DMS53 (cell line): ENCODE measurements at regions not wholly inside any gene's neighbourhood (a gene's known extent, or its start where the extent isn't known, plus 50 kb on each side); places are given as distances from the start of the nearest gene placed in this dataset.
"Not testable (repeated sequence)": the region's sequence is repeated elsewhere in the genome, so short reads cannot be mapped to it uniquely, and the experiment has no call there.

Experiments
- DNase-seq: peaks from one replicate; lab custom pipeline; 2025; lab: John Stamatoyannopoulos, UW

DNA sequence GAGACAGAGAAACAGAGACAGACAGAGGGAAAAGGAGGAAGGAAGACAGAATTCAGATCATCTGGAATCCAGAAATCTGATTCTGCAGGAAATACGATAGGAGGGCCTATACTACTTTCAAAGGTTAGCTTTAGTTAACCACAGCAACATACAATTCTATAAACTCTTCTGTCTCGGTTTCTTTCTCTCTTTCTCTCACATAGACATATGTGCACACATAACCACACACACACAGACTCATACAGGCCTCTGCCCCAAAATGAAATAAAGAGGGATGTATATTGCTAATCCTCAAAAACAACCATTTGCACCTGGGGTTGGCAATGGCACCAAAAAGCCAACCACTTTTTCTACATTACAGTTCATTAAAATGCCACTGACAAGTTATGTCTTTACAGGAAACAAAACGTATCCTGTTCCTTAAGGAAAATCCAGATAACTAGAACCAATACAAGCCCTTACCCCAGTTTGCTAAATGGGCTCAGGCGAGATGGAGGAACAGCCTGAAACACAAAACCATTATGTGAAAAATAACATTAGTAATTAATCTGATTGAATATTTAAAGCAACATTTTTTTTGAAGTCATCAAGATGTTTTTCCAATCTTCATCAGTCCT is 372.3 kb upstream of the CCNH start:
- no peak for DNase-seq

DNA sequence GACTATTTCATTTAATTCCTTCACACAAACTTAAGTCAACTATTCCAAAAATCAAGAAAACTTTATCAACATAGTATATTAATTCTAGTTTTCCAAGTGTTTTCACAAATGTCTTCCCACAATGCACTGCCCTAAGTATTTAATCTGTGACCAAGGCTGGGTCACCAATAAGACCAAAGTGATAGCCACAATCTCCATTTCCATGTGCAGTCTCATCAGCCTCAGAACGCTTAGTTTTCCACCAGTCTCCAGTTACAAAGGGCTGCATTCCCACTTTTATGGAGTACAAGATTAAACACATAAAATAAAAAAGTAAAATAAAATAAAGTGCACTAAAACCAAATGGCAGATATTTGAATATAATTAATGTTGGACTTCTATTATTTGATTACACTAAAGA is 371.6 kb upstream of the CCNH start:
- DNase-seq: no peak

GRCh38 chr5:87782916-87783315 is 370.2 kb upstream of the CCNH start:
- DNase-seq: no peak

DNA sequence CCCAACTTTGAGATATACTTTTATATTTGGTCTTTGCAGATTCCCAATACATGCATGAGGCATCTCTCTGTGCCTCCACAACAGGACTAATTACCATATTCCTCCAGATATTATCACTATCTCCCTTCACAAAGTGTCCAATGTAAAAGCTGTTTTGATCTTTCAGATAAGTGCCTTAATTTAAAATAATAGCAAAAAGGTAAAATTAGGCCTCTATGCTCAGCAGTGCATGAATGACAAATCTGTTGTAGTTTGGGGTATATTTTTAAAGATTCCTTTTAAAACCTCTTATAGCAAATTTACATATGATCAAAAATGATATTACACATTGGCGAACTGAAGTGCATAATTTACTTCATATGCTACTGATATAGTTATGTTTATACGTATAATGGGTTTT is 369.2 kb upstream of the CCNH start:
- DNase-seq: no peak

DNA sequence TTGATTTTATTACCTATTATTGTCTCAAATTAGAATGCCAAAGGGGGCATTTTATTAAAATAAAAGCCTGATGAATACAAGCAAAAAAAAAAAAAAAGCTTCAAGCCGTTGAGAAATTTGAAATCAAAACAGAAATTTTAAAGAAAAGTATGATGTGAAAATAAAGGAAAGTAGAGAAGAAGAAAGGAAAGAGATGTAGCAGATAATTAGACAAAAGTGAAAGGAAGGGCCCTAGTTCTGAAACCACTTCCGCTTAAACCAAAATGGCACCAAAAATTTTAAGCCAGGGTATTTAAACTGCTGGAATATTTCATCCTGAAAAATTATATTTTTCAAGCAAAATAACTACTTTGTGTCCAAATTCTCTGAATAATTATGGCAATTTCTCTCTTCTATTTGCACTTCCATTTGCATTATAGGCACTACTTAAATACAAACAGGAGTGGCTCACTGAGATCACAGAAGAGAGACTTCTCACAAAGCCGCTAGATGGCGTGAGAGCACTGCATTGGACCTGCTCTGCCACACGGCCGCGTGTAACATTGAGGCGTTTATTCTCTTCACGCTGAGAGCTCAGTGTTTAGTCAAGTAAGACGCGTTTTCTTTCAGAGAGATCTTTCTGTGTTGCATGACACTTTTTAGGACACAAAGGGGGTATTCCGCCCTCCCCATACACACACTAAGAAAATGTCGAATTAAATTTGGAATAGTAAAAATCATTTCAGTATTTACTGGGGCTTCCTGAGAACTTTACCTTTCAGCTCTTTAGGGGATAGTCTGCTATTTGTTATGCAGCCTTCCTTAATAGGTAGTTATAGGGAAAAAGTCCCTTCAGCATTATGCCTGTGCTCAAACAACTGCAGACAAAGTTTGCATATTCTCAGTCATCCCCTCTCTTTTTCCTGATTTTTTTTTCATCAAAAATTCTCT is 368.4 kb upstream of the CCNH start:
- peak; percentile 94 for DNase-seq

DNA sequence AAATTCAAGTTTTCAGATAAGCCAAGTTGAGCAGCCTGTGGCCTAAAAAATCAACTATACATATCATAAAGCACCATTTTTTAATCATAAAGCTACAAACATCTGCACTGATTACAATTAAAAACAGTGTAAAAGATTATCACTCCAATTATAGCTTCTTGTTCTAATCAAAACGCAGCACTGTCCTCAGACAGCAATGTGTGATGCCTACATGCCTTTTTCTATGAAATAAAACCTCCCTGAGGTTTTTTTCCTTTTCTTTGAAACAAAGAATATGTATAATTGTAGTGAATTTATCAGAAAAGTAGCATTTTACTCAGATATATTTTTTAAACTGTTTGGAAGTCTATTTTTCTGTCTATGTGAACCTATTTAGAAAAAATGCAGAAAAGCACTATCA is 366.1 kb upstream of the CCNH start:
- no peak for DNase-seq

DNA sequence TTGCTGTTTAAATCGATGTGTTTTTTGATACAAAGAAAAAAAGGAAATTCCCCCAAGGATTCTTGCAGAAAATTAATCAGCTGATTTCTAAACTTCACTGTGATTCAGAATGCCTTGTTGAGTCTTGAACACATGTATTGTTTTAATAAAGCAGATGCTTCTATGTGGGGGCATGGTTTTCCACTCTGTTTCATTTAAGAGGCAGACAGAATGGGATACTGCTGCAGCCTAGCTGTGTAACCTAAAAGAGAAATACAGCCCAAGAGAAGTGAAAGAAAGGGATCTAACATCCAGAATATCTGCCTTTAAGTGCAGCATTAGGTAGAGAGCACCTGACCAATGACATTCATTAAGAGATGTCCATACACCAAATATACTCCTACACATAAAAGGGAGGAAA is 365.1 kb upstream of the CCNH start:
- no peak for DNase-seq

- no peak for DNase-seq
Observed at GRCh38 chr5:87776785-87777184, 364.1 kb upstream of the CCNH start.

GRCh38 chr5:87776302-87776701 is 363.6 kb upstream of the CCNH start:
- DNase-seq: not testable (repeated sequence)

DNA sequence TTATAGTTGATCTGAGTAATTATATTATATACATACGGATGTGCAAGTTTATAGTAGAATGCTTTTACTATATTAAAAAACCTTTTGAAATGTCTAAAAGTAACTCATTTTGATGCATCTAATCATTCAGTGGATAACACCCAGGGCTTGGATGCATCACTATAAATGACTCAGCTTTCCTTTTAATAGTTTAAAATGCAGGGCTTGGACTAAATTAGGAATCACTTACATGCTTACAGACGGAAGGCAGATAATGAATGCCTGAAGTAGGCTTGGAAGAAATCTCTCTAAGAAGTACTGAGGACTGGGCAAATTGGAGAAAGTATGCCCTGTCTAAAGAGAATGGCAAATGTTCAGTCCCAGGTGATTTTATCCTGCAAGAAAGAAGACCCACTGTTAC is 362.5 kb upstream of the CCNH start:
- no peak for DNase-seq

DNA sequence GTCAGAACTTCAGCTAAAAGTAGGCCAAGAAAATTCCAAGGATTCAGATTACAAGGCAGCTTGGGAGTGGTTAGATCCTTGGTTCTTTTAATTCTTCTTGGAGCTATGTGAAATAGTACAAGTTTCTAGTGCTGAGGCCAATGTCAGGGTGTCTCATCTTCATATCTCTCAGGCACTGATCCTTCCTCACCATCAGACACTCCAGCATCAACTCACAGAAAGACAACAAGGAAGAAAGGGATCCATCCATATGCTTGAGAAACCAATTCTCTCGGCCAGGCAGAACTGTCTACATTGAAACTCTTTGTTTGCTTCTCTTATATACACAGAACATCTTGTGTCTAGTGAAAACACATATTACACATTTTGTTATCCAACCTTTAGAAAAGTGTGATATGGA is 362.1 kb upstream of the CCNH start:
- DNase-seq: no peak

DNA sequence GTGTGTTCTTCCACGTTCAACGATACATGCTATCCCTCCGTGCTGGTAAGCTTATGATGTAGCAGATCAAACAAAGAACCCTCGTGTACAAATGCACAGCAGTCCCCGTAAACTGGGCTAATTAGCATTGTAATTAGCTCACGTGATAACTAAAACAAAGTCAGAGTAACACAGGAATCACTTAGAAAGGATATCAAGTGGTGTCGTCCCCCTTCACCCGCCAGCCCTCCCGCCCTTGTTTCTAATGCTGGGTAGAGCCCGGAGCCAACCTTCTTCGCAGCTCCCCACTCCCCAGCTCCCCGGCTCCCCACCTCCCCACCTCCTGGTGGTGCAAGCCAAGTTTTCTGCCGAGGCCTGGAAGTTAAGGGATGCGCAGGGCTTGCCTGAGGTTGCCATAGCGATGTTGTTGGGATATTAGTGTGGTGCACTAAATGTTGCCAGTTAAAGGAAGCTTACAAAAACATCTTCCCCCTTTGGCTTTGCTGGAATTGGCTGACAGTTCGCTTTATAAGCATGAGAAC is 357.9 kb upstream of the CCNH start:
- DNase-seq: no peak

GRCh38 chr5:87770016-87770570 is 357.4 kb upstream of the CCNH start:
- no peak for DNase-seq

DNA sequence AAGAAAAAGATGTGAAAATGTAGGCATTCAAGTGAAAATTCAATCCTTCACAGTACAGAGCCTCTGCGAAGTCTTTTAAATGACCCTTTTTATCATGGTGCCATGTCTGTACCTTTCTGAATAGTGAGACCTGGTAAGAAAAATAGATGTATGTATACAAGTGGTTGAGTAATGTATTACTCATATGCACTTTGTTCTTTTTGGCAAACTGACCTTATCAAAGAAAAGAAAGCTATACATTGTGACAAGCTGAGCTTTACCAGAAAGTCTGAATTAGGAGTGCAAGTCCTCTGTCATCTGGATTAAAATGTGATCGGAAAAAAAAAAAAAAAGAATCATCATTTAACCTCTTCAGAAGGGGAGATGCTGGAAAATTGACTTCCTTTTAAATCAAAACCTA is 356.4 kb upstream of the CCNH start:
- DNase-seq: peak; percentile 8

GRCh38 chr5:87768190-87768589 is 355.5 kb upstream of the CCNH start:
- DNase-seq: no peak

- DNase-seq: no peak
Observed at GRCh38 chr5:87765009-87765408, 352.3 kb upstream of the CCNH start.

GRCh38 chr5:87762631-87763030 is 349.9 kb upstream of the CCNH start:
- no peak for DNase-seq

DNA sequence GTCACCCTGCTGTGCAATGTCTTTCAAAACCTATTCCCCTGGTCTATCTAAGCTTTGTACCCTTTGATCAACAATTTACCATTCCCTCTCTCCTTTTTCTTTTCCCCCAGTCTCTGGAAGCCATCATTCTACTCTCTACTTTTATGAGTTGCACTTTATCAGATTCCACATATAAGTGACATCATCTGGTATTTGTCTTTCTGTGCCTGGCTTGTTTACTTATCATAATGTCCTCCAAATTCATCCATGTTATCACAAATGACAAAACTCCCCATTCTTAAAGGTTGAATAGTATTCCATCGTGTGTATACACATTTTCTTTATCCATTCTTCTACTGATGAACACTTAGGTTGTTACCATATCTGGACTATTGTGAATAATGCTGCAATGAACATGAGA is 344.2 kb upstream of the CCNH start:
- DNase-seq: peak; percentile 14

- DNase-seq: no peak
Observed at GRCh38 chr5:87755360-87755759, 342.6 kb upstream of the CCNH start.

- DNase-seq: no peak
Observed at GRCh38 chr5:87754009-87754757, 341.5 kb upstream of the CCNH start.

- DNase-seq: no peak
Observed at GRCh38 chr5:87752362-87752761, 339.6 kb upstream of the CCNH start.

GRCh38 chr5:87751824-87752223 is 339.1 kb upstream of the CCNH start:
- DNase-seq: no peak
